ENCODE measurements at regions not wholly inside any gene's neighbourhood (a gene's known extent, or its start where the extent isn't known, plus 50 kb on each side); places are given as distances from the start of the nearest gene placed in this dataset.

DNA sequence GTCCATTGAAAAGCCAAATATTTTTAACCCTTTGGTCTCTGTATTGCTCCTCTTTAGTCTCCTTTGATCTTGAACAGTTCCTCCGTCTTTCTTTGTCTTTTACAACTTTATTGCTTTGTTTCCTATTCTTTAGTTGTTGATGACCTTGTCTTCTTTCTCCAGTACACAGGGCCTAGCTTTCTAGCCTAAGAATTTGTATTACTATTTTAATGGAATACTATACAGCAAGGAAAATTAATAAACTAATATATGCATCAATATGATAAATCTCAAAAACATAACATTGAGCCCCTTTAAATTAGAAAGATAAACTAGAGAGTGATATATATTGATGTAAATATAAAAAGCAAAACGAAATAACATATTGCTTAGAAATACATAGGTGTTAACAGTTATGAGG is 88.7 kb downstream of the NR1D2 start:
- no peaks in the 10 kb centered on the region for H3K27me3 ChIP-seq (ENCODE audit: control insufficient read depth, insufficient read depth, low read length)
- no peak for TF ChIP-seq CTCF (IDR thresholded peaks at IDR 0.05; ENCODE audit: low read depth, low read length)
- no peak overlapping the region for H3K4me3 ChIP-seq (ENCODE audit: low read depth, low read length)
- POLR2A ChIA-PET: no interaction called here
- no peak overlapping the region for H3K27ac ChIP-seq (ENCODE audit: low read depth, low read length)
- CTCF ChIA-PET: no interaction called here
- no peak for DNase-seq (ENCODE audit: low read depth, low spot score)
- no peaks in the 10 kb centered on the region for H3K9me3 ChIP-seq (ENCODE audit: control insufficient read depth, insufficient read depth, low read length)

DNA sequence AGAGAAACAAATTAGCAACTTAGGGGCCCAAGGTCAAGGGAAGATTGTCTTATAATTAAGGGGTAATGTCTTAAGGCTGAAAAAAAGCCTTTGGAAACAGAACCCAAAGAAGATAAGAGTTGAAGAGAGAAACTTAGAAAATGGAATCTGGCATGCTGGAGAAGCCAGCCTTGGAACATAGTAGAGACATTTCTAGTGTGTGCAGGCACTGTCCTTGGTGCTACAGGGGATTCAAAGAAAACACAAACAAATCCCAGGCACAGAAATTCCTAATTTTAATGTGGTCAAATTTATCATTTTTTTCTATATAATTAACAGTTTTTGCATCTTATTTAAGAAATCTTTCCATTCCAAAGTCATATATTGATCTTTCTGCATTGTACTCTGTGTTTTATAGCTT is 89.4 kb downstream of the NR1D2 start:
- DNase-seq (ENCODE audit: low read depth, low spot score): no peak
- H3K9me3 ChIP-seq (ENCODE audit: control insufficient read depth, insufficient read depth, low read length): no peaks in the 10 kb centered on the region
- POLR2A ChIA-PET: no interaction called here
- H3K4me3 ChIP-seq (ENCODE audit: low read depth, low read length): no peak overlapping the region
- H3K27me3 ChIP-seq (ENCODE audit: control insufficient read depth, insufficient read depth, low read length): no peaks in the 10 kb centered on the region
- TF ChIP-seq CTCF (IDR thresholded peaks at IDR 0.05; ENCODE audit: low read depth, low read length): no peak
- H3K27ac ChIP-seq (ENCODE audit: low read depth, low read length): no peak overlapping the region
- CTCF ChIA-PET: interaction anchor here (0.7 to 1.1 kb wide), 3 partner anchors 54 to 212 kb away, joined by 3 to 4 read pairs (median 4); no protein-coding TSS in a partner anchor

DNA sequence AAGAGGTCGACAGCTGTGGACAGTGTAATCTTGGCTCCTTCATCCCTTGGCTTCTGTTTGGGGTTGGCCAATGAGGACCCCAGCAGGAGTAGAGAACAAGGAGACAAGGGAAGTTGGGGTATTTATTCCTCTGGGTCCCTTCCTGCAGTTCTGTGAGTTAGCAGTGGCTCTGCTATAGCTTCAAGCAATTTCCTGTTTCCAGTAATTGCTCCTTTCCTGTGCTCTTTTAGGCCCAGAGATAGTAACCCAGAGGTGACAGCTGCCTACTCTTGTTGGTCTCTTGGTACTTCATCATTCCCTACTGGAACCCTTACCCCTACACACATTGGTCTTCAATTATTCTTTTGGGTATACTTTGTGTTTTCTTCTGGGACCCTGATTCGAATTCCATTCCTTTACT is 92.9 kb downstream of the NR1D2 start:
- no peak for TF ChIP-seq CTCF (IDR thresholded peaks at IDR 0.05; ENCODE audit: low read depth, low read length)
- Histone ChIP-seq H3K9me3 (ENCODE audit: control insufficient read depth, insufficient read depth, low read length) (no peaks in the 10 kb centered on the region), H3K27me3 (ENCODE audit: control insufficient read depth, insufficient read depth, low read length) (no peaks in the 10 kb centered on the region), H3K27ac (ENCODE audit: low read depth, low read length) (no peak overlapping the region), H3K4me3 (ENCODE audit: low read depth, low read length) (no peak overlapping the region)
- ChIA-PET CTCF (interaction anchor here (1.3 kb wide), 1 partner anchor 34 kb away, joined by 5 read pairs; no protein-coding TSS in a partner anchor), POLR2A (no interaction called here)
- no peak for DNase-seq (ENCODE audit: low read depth, low spot score)

- Histone ChIP-seq H3K27ac (ENCODE audit: low read depth, low read length) (no peak overlapping the region), H3K27me3 (ENCODE audit: control insufficient read depth, insufficient read depth, low read length) (no peaks in the 10 kb centered on the region), H3K9me3 (ENCODE audit: control insufficient read depth, insufficient read depth, low read length) (no peaks in the 10 kb centered on the region), H3K4me3 (ENCODE audit: low read depth, low read length) (no peak overlapping the region)
- CTCF ChIA-PET: no interaction called here
- TF ChIP-seq CTCF (IDR thresholded peaks at IDR 0.05; ENCODE audit: low read depth, low read length): no peak
- no peak for DNase-seq (ENCODE audit: low read depth, low spot score)
- POLR2A ChIA-PET: no interaction called here
Observed at GRCh38 chr3:24040311-24040710, 95.2 kb downstream of the NR1D2 start.

DNA sequence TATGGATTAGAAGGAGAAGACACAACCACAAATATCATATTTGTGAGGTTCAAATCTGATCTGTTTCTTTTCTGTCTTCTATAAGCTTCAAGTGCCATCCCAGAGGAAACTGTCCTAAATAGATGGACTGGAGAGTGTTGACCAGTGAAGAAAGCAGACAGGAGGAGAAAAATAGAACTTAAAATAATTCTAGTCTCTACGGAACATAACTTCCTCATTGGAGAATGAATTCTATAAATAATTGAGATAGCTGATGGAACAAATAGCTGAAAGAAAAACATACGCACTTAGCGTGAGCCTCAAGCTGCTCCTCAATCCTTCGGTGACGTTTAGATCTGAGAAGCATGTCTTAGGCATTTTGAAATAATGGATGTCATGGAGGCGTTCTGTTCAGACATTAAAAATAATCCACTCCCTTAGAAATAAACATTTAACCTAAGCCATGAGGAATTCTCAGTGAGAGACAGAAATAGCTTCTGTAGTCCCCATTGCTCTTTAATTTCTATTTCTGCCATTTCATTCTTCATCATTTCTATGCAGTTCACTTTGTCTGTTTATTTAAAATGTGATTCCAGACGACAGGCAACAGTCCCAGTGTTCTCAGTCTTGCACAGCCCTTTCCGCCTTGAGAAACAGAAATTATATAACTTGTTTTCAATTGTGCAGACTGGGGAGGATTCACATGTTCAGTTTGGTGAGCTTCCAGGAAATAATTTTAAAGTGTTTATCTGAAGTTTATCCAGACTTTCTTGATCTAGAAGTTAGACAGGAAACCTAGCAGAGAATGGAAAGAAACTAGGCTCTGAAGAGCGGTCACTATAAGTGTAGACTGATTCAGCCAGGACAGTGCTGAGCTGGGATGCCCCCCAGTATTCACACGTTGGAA is 97.3 kb downstream of the NR1D2 start:
- ChIA-PET CTCF (interaction anchor here (0.8 to 1.4 kb wide), 3 partner anchors 43 to 195 kb away, joined by 3 to 5 read pairs (median 3); no protein-coding TSS in a partner anchor), POLR2A (no interaction called here)
- Histone ChIP-seq H3K9me3 (ENCODE audit: control insufficient read depth, insufficient read depth, low read length) (no peaks in the 10 kb centered on the region), H3K4me3 (ENCODE audit: low read depth, low read length) (no peak overlapping the region), H3K27me3 (ENCODE audit: control insufficient read depth, insufficient read depth, low read length) (no peaks in the 10 kb centered on the region), H3K27ac (ENCODE audit: low read depth, low read length) (peak overlapping the region; percentile 12)
- no peak for DNase-seq (ENCODE audit: low read depth, low spot score)
- TF ChIP-seq CTCF (IDR thresholded peaks at IDR 0.05; ENCODE audit: low read depth, low read length): no peak
